ENCODE measurements at regions not wholly inside any gene's neighbourhood (a gene's known extent, or its start where the extent isn't known, plus 50 kb on each side); places are given as distances from the start of the nearest gene placed in this dataset.

DNA sequence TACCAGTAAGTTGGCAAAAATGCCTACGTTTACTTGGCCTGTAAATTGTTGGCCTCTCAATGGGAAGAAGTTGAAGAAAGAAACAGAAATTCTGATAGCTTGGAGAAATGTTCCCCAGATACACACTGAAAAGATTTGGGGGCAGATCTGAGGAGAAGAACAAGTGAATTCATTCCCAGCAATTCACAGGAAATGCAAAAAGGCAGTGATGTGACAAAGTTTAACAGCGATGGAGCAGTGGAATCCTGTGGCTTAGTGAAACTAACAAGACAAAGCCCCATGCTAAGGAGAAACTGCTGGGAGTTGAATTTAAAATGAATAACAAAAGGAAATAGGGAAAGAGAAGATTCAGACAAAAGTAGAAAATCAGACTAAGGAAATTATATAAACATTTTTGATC is 213.2 kb upstream of the EDIL3 start:
- no peak for DNase-seq
- Mint-ChIP-seq H3K4me1 (no peaks in the 10 kb centered on the region), H3K9me3 (peaks cover 5% of the 10 kb centered on the region), H3K27me3 (no peaks in the 10 kb centered on the region), H3K36me3 (ENCODE audit: low read depth) (no peaks in the 10 kb centered on the region), H3K4me3 (no peak overlapping the region), H3K27ac (no peak overlapping the region)
- POLR2A ChIA-PET = no interaction called here
- CTCF ChIA-PET = no interaction called here

DNA sequence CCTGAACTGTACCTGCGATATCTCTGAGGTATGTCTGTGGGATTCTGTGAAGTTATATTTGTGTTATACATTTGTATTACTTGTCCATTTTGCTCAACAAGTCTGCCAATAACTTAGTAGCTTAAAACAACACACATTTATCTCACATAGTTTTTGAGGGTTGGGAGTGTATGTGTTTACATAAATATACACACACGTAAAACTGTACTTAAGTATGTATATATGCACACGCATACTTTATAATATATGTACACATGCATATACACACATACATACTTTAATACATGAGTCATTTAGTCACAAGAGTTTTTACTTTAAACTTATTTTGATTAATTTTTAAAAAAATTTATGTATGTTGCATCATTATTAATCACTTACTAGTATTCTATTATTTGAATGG is 205.9 kb upstream of the EDIL3 start:
- CTCF ChIA-PET = no interaction called here
- Mint-ChIP-seq H3K4me3 (no peak overlapping the region), H3K9me3 (no peaks in the 10 kb centered on the region), H3K36me3 (ENCODE audit: low read depth) (no peaks in the 10 kb centered on the region), H3K4me1 (no peaks in the 10 kb centered on the region), H3K27ac (no peak overlapping the region), H3K27me3 (no peaks in the 10 kb centered on the region)
- POLR2A ChIA-PET = no interaction called here
- DNase-seq = no peak

DNA sequence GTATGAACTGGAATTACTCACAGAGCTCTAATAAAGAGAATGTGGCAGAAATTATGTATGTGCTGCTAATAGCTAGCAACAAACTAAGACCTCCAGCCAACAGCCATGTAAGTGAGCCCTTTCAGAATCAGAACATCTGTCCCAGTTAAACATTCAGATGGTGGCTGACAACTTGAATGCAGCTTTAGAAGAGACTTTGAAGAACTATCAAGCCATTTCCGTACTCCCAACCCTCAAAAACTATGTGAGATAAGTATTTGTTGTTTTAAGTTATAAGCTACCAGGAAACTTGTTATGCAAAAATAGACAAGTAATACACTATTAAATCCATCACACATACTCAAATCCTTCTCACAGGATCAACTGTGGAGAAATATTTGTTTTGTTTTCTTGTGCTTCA is 205.2 kb upstream of the EDIL3 start:
- ChIA-PET CTCF (no interaction called here), POLR2A (no interaction called here)
- H3K9me3 Mint-ChIP-seq = no peaks in the 10 kb centered on the region
- no peaks in the 10 kb centered on the region for H3K36me3 Mint-ChIP-seq (ENCODE audit: low read depth)
- H3K4me1 Mint-ChIP-seq = no peaks in the 10 kb centered on the region
- no peak overlapping the region for H3K27ac Mint-ChIP-seq
- H3K27me3 Mint-ChIP-seq = no peaks in the 10 kb centered on the region
- no peak overlapping the region for H3K4me3 Mint-ChIP-seq
- no peak for DNase-seq

DNA sequence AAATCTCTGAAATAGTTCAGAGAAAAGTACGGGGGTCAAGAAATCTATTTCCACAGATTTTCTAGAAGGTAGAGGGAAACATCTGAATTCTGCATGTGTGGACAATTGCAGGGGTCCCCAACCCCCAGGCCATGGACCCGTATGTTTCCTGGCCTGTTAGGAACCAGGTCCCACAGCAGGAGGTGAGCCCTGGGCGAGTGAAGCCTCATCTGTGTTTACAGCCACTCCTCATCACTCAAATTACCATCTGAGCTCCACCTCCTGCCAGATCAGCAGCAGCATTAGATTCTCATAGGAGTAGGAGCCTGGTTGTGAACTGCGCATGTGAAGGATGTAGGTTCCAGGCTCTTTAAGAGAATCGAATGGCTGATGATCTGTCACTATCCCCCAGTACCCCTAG is 200.5 kb upstream of the EDIL3 start:
- no peak overlapping the region for H3K27ac Mint-ChIP-seq
- H3K27me3 Mint-ChIP-seq = no peaks in the 10 kb centered on the region
- H3K36me3 Mint-ChIP-seq (ENCODE audit: low read depth) = no peaks in the 10 kb centered on the region
- no peaks in the 10 kb centered on the region for H3K9me3 Mint-ChIP-seq
- CTCF ChIA-PET = no interaction called here
- H3K4me3 Mint-ChIP-seq = no peak overlapping the region
- no peaks in the 10 kb centered on the region for H3K4me1 Mint-ChIP-seq
- no peak for DNase-seq
- POLR2A ChIA-PET = no interaction called here

DNA sequence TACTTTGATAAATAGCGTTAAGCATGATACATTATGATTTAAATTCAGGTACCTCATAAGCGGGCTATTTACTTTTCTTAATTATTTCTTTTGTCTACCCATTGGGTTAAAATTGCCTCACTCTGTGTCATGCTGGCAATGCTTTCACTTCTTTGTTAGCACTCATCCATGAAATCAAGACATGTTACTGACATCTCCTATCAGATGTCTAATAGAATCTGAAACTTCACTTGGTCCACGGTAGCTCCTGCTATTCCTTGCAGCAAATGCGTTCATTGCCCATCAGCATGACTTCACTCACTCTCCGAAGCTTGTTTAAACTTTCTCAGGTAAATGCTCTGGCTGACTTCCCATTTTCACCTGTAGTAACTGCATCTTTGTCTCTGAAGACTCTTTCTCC is 193.5 kb upstream of the EDIL3 start:
- H3K4me1 Mint-ChIP-seq = no peaks in the 10 kb centered on the region
- no peak overlapping the region for H3K27ac Mint-ChIP-seq
- peaks cover 6% of the 10 kb centered on the region for H3K9me3 Mint-ChIP-seq
- H3K36me3 Mint-ChIP-seq (ENCODE audit: low read depth) = no peaks in the 10 kb centered on the region
- H3K4me3 Mint-ChIP-seq = no peak overlapping the region
- no peak for DNase-seq
- H3K27me3 Mint-ChIP-seq = no peaks in the 10 kb centered on the region
- ChIA-PET POLR2A (no interaction called here), CTCF (no interaction called here)

DNA sequence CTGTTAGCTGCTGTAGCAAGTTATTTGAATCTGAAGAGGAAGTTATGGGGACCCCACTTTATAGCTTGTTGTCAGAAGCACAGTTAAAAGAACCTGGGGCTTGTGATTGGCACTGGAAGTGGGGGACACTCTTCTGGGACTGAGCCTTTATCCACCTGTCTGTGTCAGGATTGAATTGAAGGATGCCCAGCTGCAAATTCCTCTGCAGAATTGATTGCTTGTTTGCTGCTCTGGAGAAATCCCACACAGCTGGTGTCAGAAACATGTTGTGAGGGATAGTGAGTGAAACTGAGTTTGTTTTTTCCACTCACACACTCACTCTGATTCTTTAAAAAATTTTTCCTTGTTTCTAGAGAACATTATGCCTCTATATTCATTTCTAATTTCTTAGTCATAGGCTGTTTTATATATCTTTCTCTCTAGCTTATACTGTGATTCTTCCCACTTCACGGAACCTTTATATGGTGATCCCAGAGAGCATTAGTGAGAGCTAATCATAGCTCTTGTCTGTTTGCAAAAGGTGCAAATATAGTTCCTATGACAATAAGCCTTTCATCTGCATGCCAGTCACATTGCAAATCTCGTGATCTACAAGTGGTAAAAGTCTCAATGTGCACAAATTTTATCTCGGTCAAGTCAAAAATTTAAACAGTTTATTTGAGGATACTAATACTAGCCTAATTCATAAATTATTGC is 188.5 kb upstream of the EDIL3 start:
- H3K36me3 Mint-ChIP-seq (ENCODE audit: low read depth) = no peaks in the 10 kb centered on the region
- no peak for DNase-seq
- no peaks in the 10 kb centered on the region for H3K27me3 Mint-ChIP-seq
- ChIA-PET CTCF (no interaction called here), POLR2A (no interaction called here)
- no peak overlapping the region for H3K27ac Mint-ChIP-seq
- peaks cover 6% of the 10 kb centered on the region for H3K9me3 Mint-ChIP-seq
- H3K4me3 Mint-ChIP-seq = no peak overlapping the region
- no peaks in the 10 kb centered on the region for H3K4me1 Mint-ChIP-seq

DNA sequence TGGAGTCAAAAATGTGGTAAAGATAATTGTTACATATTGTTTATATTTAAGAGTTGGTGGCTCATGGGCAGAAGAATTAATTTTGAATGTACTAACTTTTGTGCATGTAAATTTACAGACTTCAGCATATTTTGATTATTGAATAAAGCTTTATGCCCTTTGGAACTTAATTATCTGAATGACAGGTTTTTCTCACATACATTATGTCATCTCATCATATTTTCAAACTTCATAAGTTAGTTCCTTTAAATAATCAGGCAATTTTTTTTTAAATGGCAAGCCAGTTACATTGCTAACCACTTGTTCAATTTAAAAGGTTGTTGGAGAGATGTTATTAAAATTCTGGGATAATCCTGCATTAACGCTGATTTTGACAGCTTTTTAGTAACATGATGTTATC is 184.6 kb upstream of the EDIL3 start:
- Mint-ChIP-seq H3K4me1 (no peaks in the 10 kb centered on the region), H3K4me3 (no peak overlapping the region), H3K36me3 (ENCODE audit: low read depth) (no peaks in the 10 kb centered on the region), H3K27me3 (no peaks in the 10 kb centered on the region), H3K9me3 (peaks cover 6% of the 10 kb centered on the region), H3K27ac (no peak overlapping the region)
- no peak for DNase-seq
- CTCF ChIA-PET = no interaction called here
- POLR2A ChIA-PET = no interaction called here

DNA sequence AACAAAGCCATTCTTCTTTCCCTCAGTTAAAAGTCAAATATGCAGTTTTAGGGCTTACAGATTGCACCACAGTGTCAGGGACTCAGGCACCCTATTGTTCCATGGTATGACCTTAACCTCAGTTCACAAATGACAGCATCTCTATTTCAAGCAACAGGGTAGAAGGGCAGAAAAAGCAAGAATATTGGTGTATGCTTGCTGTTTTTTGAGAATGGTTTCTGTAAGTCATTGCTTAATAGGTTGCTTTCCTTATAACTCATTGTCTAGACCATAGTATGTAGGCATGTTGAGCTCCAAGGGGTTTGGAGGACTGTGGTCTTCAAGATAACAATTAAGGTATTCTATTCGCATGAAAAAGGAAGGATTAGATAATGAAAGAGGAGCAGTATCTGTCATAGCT is 183.5 kb upstream of the EDIL3 start:
- no peaks in the 10 kb centered on the region for H3K9me3 Mint-ChIP-seq
- DNase-seq = no peak
- no peak overlapping the region for H3K27ac Mint-ChIP-seq
- ChIA-PET POLR2A (interaction anchor here (0.6 kb wide), 1 partner anchor 228 kb away, joined by 3 read pairs; no protein-coding TSS in a partner anchor), CTCF (no interaction called here)
- H3K4me1 Mint-ChIP-seq = no peaks in the 10 kb centered on the region
- H3K4me3 Mint-ChIP-seq = no peak overlapping the region
- H3K36me3 Mint-ChIP-seq (ENCODE audit: low read depth) = no peaks in the 10 kb centered on the region
- H3K27me3 Mint-ChIP-seq = no peaks in the 10 kb centered on the region

DNA sequence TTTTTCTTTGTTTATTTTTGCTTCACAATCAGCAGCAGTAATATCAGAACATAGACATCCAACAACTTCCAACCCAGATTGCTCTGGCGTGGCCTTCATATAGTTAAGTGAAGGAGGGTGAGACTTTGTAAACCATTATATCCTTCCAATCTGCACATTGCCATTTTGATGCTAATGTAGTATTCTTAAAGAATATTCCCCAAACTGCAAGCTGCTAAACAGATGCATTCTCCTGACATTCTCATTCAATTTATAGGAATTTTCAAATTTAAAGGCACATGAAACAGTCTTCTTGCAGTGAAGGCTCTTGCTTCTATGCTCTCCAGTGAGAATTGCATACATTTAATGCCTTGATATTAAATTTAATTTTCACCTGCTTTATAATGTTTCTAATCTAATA is 181.2 kb upstream of the EDIL3 start:
- no peak for DNase-seq
- Mint-ChIP-seq H3K36me3 (ENCODE audit: low read depth) (no peaks in the 10 kb centered on the region), H3K27ac (no peak overlapping the region), H3K9me3 (peaks cover 2% of the 10 kb centered on the region), H3K27me3 (no peaks in the 10 kb centered on the region), H3K4me1 (no peaks in the 10 kb centered on the region), H3K4me3 (no peak overlapping the region)
- ChIA-PET CTCF (no interaction called here), POLR2A (no interaction called here)

DNA sequence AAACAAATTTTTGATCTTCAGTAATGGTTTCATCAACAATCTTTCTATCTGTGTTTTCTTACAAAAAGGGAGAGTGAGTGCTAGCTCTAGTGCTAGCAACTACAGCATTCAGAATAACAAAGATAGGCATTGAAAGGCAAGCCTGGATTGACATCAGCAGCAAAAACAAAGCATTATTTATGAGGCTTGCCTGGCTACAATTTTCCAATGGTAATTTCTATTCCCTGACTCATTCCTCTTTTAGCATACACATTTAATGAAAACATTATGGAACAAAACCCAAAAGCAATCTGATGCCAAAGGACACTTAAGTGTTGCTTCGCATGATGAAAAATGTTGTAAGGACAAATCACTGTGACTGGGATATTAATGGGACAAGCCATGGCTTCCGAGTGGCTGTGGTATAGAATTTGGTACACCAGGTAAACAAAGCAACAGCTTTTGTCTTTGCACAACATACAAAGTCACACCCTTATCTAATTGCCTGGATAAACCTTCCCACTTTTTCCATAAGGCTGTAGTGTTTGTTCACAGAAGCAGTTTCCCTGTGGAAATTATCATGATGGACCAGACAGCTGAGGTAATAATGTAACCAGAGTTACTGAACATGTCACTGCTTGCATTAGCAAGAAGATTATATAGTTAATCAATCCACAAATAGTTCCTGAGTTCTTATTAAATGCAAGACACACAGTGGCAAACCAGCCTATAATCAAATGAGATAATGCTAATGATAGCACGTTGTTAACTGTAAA is 179.8 kb upstream of the EDIL3 start:
- peaks cover 2% of the 10 kb centered on the region for H3K9me3 Mint-ChIP-seq

DNA sequence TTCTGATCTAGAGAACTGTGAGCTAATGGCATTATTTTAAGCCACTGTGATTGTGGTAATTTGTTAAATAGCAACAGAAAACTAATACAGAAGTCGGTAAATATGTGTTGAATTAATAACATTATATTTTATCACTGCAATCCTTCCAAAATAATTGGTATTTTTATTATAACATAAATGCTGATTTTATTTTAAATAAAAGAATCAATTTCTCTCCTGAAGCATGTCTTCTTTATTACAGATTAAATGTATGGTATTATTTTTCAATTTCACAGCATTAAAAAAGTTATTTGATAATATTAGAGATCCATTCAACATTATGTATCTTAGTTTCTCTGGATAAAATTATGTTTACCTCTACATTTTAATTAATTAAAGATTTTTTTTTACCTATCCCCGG is 165.5 kb upstream of the EDIL3 start:
- no peak overlapping the region for H3K4me3 Mint-ChIP-seq
- peaks cover 5% of the 10 kb centered on the region for H3K9me3 Mint-ChIP-seq
- no peaks in the 10 kb centered on the region for H3K27me3 Mint-ChIP-seq
- ChIA-PET POLR2A (no interaction called here), CTCF (no interaction called here)
- H3K4me1 Mint-ChIP-seq = no peaks in the 10 kb centered on the region
- no peak for DNase-seq
- no peak overlapping the region for H3K27ac Mint-ChIP-seq
- no peaks in the 10 kb centered on the region for H3K36me3 Mint-ChIP-seq (ENCODE audit: low read depth)

More for the DNA sequence above, 179.8 kb upstream of the EDIL3 start:
- Mint-ChIP-seq H3K36me3 (ENCODE audit: low read depth) (no peaks in the 10 kb centered on the region), H3K4me3 (no peak overlapping the region), H3K27me3 (no peaks in the 10 kb centered on the region), H3K27ac (no peak overlapping the region), H3K4me1 (no peaks in the 10 kb centered on the region)
- POLR2A ChIA-PET = no interaction called here
- CTCF ChIA-PET = no interaction called here
- DNase-seq = no peak

DNA sequence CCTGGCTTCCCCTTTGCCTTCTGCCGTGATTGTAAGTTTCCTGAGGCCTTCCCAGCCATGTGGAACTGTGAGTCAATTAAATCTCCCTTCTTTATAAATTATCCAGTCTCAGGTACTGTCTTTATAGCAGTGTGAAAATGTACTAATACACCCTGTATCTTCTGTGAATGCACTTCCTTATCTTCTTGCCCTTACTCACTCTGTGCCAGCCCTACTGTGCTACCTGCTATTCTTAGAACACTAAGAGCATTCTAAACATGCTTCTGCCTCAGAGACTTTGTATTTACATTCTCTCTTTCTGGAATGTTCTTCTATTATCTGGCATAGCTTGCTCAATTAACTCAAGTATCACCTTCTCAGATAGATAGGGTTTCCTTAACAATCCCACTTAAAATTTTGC is 164.4 kb upstream of the EDIL3 start:
- no peak overlapping the region for H3K27ac Mint-ChIP-seq
- H3K27me3 Mint-ChIP-seq = no peaks in the 10 kb centered on the region
- ChIA-PET POLR2A (no interaction called here), CTCF (no interaction called here)
- no peaks in the 10 kb centered on the region for H3K4me1 Mint-ChIP-seq
- no peak overlapping the region for H3K4me3 Mint-ChIP-seq
- peaks cover 4% of the 10 kb centered on the region for H3K9me3 Mint-ChIP-seq
- H3K36me3 Mint-ChIP-seq (ENCODE audit: low read depth) = no peaks in the 10 kb centered on the region
- no peak for DNase-seq

DNA sequence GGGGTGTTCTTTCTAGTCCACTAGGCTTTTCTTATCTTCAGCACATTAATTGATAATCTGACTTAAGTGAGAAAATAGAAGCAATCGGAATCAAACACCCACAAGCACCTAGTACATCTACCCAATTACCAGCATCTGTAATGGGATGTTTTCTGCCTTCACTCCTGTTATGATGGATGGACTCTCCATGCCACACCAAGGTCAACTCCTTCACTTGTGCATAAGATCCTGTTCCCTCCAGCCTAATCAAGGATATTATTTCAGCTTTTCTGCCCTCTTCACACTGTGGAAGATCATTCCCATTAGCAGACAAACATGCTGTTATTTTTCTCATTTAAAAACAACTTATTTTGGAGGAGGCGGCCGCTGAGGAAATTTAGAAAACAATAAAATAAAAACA is 162.0 kb upstream of the EDIL3 start:
- H3K27me3 Mint-ChIP-seq = no peaks in the 10 kb centered on the region
- ChIA-PET CTCF (no interaction called here), POLR2A (no interaction called here)
- H3K4me1 Mint-ChIP-seq = no peaks in the 10 kb centered on the region
- H3K27ac Mint-ChIP-seq = no peak overlapping the region
- H3K4me3 Mint-ChIP-seq = no peak overlapping the region
- H3K36me3 Mint-ChIP-seq (ENCODE audit: low read depth) = no peaks in the 10 kb centered on the region
- H3K9me3 Mint-ChIP-seq = peaks cover 6% of the 10 kb centered on the region
- DNase-seq = no peak

DNA sequence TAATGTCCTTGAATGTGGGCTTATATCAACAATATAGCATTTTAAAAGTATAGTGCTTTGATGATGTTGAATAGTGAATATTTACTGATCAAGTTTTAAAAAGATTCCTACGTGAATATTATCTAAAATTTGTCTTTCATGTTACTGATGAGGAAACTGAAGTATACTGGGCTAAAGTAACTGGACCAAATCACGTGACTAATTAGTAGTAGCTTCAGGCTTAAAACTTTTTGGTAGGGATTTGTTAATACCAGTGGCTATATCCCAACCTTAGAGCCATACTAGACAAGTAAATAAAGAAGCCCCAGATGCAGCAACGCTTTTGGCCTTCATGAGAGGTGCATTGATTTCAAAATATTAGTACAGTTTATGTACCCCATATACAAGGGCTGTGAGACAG is 152.1 kb upstream of the EDIL3 start:
- Mint-ChIP-seq H3K27ac (no peak overlapping the region), H3K36me3 (ENCODE audit: low read depth) (no peaks in the 10 kb centered on the region), H3K9me3 (peaks cover 7% of the 10 kb centered on the region), H3K4me3 (no peak overlapping the region), H3K4me1 (no peaks in the 10 kb centered on the region), H3K27me3 (no peaks in the 10 kb centered on the region)
- ChIA-PET CTCF (no interaction called here), POLR2A (no interaction called here)
- no peak for DNase-seq
